ENCODE measurements at regions not wholly inside any gene's neighbourhood (a gene's known extent, or its start where the extent isn't known, plus 50 kb on each side); places are given as distances from the start of the nearest gene placed in this dataset.

DNA sequence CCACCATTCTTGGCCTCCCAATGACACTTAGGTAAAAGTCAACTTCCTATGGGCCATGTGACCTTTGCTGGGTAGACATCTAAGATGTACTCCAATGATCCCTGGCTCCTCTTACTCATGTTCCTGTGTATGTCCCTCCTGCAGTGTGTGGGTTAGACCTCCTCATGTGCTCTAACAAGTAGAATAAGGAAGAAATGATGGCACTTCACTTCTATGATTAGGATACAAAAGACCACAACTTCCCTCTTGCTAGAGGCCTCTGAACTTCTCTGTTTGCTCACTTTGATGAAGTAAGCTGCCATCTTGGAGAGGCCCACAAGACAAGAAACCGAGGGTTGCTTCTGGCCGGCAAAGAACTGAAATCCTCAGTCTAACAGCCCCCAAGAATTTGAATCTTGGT lies 131.8 kb downstream of the TAF11L14 start:
- no peak for DNase-seq (ENCODE audit: low read depth in 1 of 2, low spot score in 2 of 2)
- H4K5ac ChIP-seq (ENCODE audit: insufficient read length, low read depth, low read length): no peak overlapping the region
- no peak overlapping the region for H2AK5ac ChIP-seq (ENCODE audit: low read depth, low read length)
- no peak overlapping the region for H2BK15ac ChIP-seq (ENCODE audit: low read length)
- H3K18ac ChIP-seq (ENCODE audit: extremely low read depth, low read length): no peak overlapping the region
- no peak for FAIRE-seq
- no peak overlapping the region for H4K8ac ChIP-seq (ENCODE audit: extremely low read depth, insufficient read depth, low read length)
- no peak overlapping the region for H3K4me3 ChIP-seq (ENCODE audit: extremely low read depth in 1 of 4, insufficient read depth in 2 of 4, low read depth in 3 of 4, low read length in 4 of 4)
- 83% methylated on average over 2 of the region's 2 CpGs; no CpG with 5 or more reads in 1 of the 2 experiments for WGBS, 2 experiments (ENCODE audit: extremely low coverage in 1 of 2, insufficient coverage in 1 of 2, insufficient read length in 1 of 2, insufficient replicate concordance in 2 of 2, low coverage in 1 of 2, low lambda C conversion rate in 2 of 2, missing lambda C conversion rate in 1 of 2)
- no peak overlapping the region for H3K14ac ChIP-seq (ENCODE audit: insufficient read length)
- H3K4ac ChIP-seq (replicated peaks; ENCODE audit: insufficient read length, low read depth, low read length): no peak overlapping the region
- H2BK5ac ChIP-seq (ENCODE audit: low read depth, low read length): no peak overlapping the region
- H3K27me3 ChIP-seq (replicated peaks in 1 of 4; ENCODE audit: control insufficient read depth in 3 of 4, extremely low read depth in 1 of 4, insufficient read depth in 3 of 4, low read length in 3 of 4): no peaks in the 10 kb centered on the region
- no peaks in the 10 kb centered on the region for H3K36me3 ChIP-seq (ENCODE audit: control insufficient read depth in 2 of 4, insufficient read depth in 4 of 4, low read length in 3 of 4)
- ChIA-PET CTCF (ENCODE audit: partially characterized antibody) (no interaction called here), POLR2A (ENCODE audit: partially characterized antibody) (no interaction called here)
- H2BK20ac ChIP-seq (ENCODE audit: low read length): no peak overlapping the region
- H3K9ac ChIP-seq (replicated peaks in 1 of 4; ENCODE audit: extremely low read depth in 1 of 4, low read depth in 3 of 4, low read length in 3 of 4): no peak overlapping the region
- H3K4me2 ChIP-seq (ENCODE audit: insufficient read depth in 1 of 2, low read depth in 2 of 2, low read length in 2 of 2): no peak overlapping the region
- H3K4me1 ChIP-seq (replicated peaks in 1 of 4; ENCODE audit: control insufficient read depth in 3 of 4, insufficient read depth in 4 of 4, low read length in 3 of 4): no peaks in the 10 kb centered on the region
- H3K9me3 ChIP-seq (ENCODE audit: insufficient read depth in 2 of 2, low read depth in 1 of 2, low read length in 1 of 2): no peaks in the 10 kb centered on the region
- H4K91ac ChIP-seq (replicated peaks; ENCODE audit: insufficient read length, low read length): no peak overlapping the region
- H2BK120ac ChIP-seq (replicated peaks; ENCODE audit: low read depth, low read length): no peak overlapping the region
- no peak overlapping the region for H3K27ac ChIP-seq (ENCODE audit: low read depth, low read length)
- H4K20me1 ChIP-seq (replicated peaks in 1 of 2; ENCODE audit: control insufficient read depth in 1 of 2, insufficient read depth in 2 of 2, low read length in 2 of 2): no peaks in the 10 kb centered on the region
- no peaks in the 10 kb centered on the region for H3K79me1 ChIP-seq (ENCODE audit: low read depth, low read length)
- no peak overlapping the region for H3K56ac ChIP-seq (replicated peaks; ENCODE audit: insufficient read length, low read depth, low read length)
- no peak overlapping the region for H3K23ac ChIP-seq (ENCODE audit: insufficient read length)
- H2AFZ ChIP-seq (ENCODE audit: low read length): no peak overlapping the region
- no peak for TF ChIP-seq BRCA1 (IDR thresholded peaks at IDR 0.05; ENCODE audit: low read depth, low read length)
- TF ChIP-seq RFX5 (IDR thresholded peaks at IDR 0.05; ENCODE audit: borderline replicate concordance, low read depth, low read length): no peak
- TF ChIP-seq, protein P1, sequence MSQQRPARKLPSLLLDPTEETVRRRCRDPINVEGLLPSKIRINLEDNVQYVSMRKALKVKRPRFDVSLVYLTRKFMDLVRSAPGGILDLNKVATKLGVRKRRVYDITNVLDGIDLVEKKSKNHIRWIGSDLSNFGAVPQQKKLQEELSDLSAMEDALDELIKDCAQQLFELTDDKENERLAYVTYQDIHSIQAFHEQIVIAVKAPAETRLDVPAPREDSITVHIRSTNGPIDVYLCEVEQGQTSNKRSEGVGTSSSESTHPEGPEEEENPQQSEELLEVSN (IDR thresholded peaks at IDR 0.05): no peak
- no peak for TF ChIP-seq NANOG (IDR thresholded peaks at IDR 0.05; ENCODE audit: insufficient read depth, low read depth, low read length, poor library complexity, severe bottlenecking)
- no peak for TF ChIP-seq MAFK (IDR thresholded peaks at IDR 0.05; ENCODE audit: low read depth, low read length)
- TF ChIP-seq KDM1A (IDR thresholded peaks at IDR 0.05; ENCODE audit: borderline replicate concordance, low read length): no peak
- no peak for TF ChIP-seq EGR1 (IDR thresholded peaks at IDR 0.05; ENCODE audit: borderline replicate concordance, low read depth, low read length)
- TF ChIP-seq FOSL1 (IDR thresholded peaks at IDR 0.05; ENCODE audit: insufficient read depth, low read depth, low read length): no peak
- no peak overlapping the region for H2BK12ac ChIP-seq (ENCODE audit: low read depth, low read length)
- no peaks in the 10 kb centered on the region for H3K23me2 ChIP-seq (ENCODE audit: low read depth, low read length)
- no peaks in the 10 kb centered on the region for H3K79me2 ChIP-seq (ENCODE audit: control insufficient read depth in 1 of 2, insufficient read depth in 2 of 2, low read length in 2 of 2)

Measured in H1 (cell line).